ENCODE measurements at regions not wholly inside any gene's neighbourhood (a gene's known extent, or its start where the extent isn't known, plus 50 kb on each side); places are given as distances from the start of the nearest gene placed in this dataset.

GRCh38 chr4:177100307-177100706 is 209.4 kb upstream of the NEIL3 start:
- H3K4me2 ChIP-seq: no peak overlapping the region
- DNase-seq (ENCODE audit: low spot score): no peak
- H3K27ac ChIP-seq: no peak overlapping the region
- H3K79me2 ChIP-seq: no peaks in the 10 kb centered on the region
- H3K27me3 ChIP-seq: no peaks in the 10 kb centered on the region
- no peaks in the 10 kb centered on the region for H3K4me1 ChIP-seq (ENCODE audit: insufficient read depth)
- H2AFZ ChIP-seq: no peak overlapping the region
- H4K20me1 ChIP-seq (ENCODE audit: insufficient read depth, poor library complexity, severe bottlenecking): no peaks in the 10 kb centered on the region
- no peaks in the 10 kb centered on the region for H3K9me3 ChIP-seq (ENCODE audit: low read depth)
- no peaks in the 10 kb centered on the region for H3K9me2 ChIP-seq (replicated peaks; ENCODE audit: insufficient read depth)
- no peaks in the 10 kb centered on the region for H3K36me3 ChIP-seq (replicated peaks; ENCODE audit: insufficient read depth, low read depth)
- TF ChIP-seq EZH2phosphoT487 (IDR thresholded peaks at IDR 0.05; ENCODE audit: low read depth, severe bottlenecking, unreplicated experiment): no peak
- no peak for TF ChIP-seq EZH2 (IDR thresholded peaks at IDR 0.05; ENCODE audit: borderline replicate concordance)
- no peak for TF ChIP-seq CTCF (IDR thresholded peaks at IDR 0.05; ENCODE audit: poor library complexity)
- WGBS (ENCODE audit: low lambda C conversion rate, missing lambda C conversion rate): 87% methylated on average over 3 of the region's 3 CpGs
- no peak overlapping the region for H3K4me3 ChIP-seq

GRCh38 chr4:177103619-177104018 is 206.1 kb upstream of the NEIL3 start:
- Histone ChIP-seq H3K27me3 (no peaks in the 10 kb centered on the region), H3K4me2 (no peak overlapping the region), H3K4me1 (ENCODE audit: insufficient read depth) (no peaks in the 10 kb centered on the region), H3K79me2 (no peaks in the 10 kb centered on the region), H3K27ac (no peak overlapping the region), H3K36me3 (replicated peaks; ENCODE audit: insufficient read depth, low read depth) (no peaks in the 10 kb centered on the region), H2AFZ (no peak overlapping the region), H3K4me3 (no peak overlapping the region), H3K9me2 (replicated peaks; ENCODE audit: insufficient read depth) (no peaks in the 10 kb centered on the region), H3K9me3 (ENCODE audit: low read depth) (no peaks in the 10 kb centered on the region), H4K20me1 (ENCODE audit: insufficient read depth, poor library complexity, severe bottlenecking) (no peaks in the 10 kb centered on the region)
- TF ChIP-seq EZH2 (IDR thresholded peaks at IDR 0.05; ENCODE audit: borderline replicate concordance): no peak
- no peak for TF ChIP-seq EZH2phosphoT487 (IDR thresholded peaks at IDR 0.05; ENCODE audit: low read depth, severe bottlenecking, unreplicated experiment)
- TF ChIP-seq CTCF (IDR thresholded peaks at IDR 0.05; ENCODE audit: poor library complexity): no peak
- DNase-seq (ENCODE audit: low spot score): no peak

- H3K4me2 ChIP-seq: no peak overlapping the region
- WGBS (ENCODE audit: low lambda C conversion rate, missing lambda C conversion rate): 76% methylated on average over 6 of the region's 6 CpGs
- no peaks in the 10 kb centered on the region for H3K27me3 ChIP-seq
- H3K9me3 ChIP-seq (ENCODE audit: low read depth): no peaks in the 10 kb centered on the region
- no peaks in the 10 kb centered on the region for H3K4me1 ChIP-seq (ENCODE audit: insufficient read depth)
- no peaks in the 10 kb centered on the region for H3K9me2 ChIP-seq (replicated peaks; ENCODE audit: insufficient read depth)
- no peak for DNase-seq (ENCODE audit: low spot score)
- no peaks in the 10 kb centered on the region for H3K36me3 ChIP-seq (replicated peaks; ENCODE audit: insufficient read depth, low read depth)
- H3K4me3 ChIP-seq: no peak overlapping the region
- TF ChIP-seq EZH2phosphoT487 (IDR thresholded peaks at IDR 0.05; ENCODE audit: low read depth, severe bottlenecking, unreplicated experiment) (no peak), EZH2 (IDR thresholded peaks at IDR 0.05; ENCODE audit: borderline replicate concordance) (no peak), CTCF (IDR thresholded peaks at IDR 0.05; ENCODE audit: poor library complexity) (no peak)
- H2AFZ ChIP-seq: no peak overlapping the region
- no peaks in the 10 kb centered on the region for H4K20me1 ChIP-seq (ENCODE audit: insufficient read depth, poor library complexity, severe bottlenecking)
- no peak overlapping the region for H3K27ac ChIP-seq
- no peaks in the 10 kb centered on the region for H3K79me2 ChIP-seq
These were observed 204.1 kb upstream of the NEIL3 start for GRCh38 chr4:177105536-177105935.

- 66% methylated on average over 4 of the region's 4 CpGs for WGBS (ENCODE audit: low lambda C conversion rate, missing lambda C conversion rate)
- Histone ChIP-seq H2AFZ (no peak overlapping the region), H3K27ac (no peak overlapping the region), H3K9me3 (ENCODE audit: low read depth) (no peaks in the 10 kb centered on the region), H3K4me3 (no peak overlapping the region), H3K4me1 (ENCODE audit: insufficient read depth) (no peaks in the 10 kb centered on the region), H4K20me1 (ENCODE audit: insufficient read depth, poor library complexity, severe bottlenecking) (no peaks in the 10 kb centered on the region), H3K79me2 (no peaks in the 10 kb centered on the region), H3K27me3 (no peaks in the 10 kb centered on the region), H3K36me3 (replicated peaks; ENCODE audit: insufficient read depth, low read depth) (no peaks in the 10 kb centered on the region), H3K4me2 (no peak overlapping the region), H3K9me2 (replicated peaks; ENCODE audit: insufficient read depth) (no peaks in the 10 kb centered on the region)
- DNase-seq (ENCODE audit: low spot score): no peak
- no peak for TF ChIP-seq CTCF (IDR thresholded peaks at IDR 0.05; ENCODE audit: poor library complexity)
- no peak for TF ChIP-seq EZH2 (IDR thresholded peaks at IDR 0.05; ENCODE audit: borderline replicate concordance)
- no peak for TF ChIP-seq EZH2phosphoT487 (IDR thresholded peaks at IDR 0.05; ENCODE audit: low read depth, severe bottlenecking, unreplicated experiment)
These were observed 202.3 kb upstream of the NEIL3 start for GRCh38 chr4:177107288-177107921.

All from hepatocyte (in vitro differentiated cells).